ENCODE measurements at regions not wholly inside any gene's neighbourhood (a gene's known extent, or its start where the extent isn't known, plus 50 kb on each side); places are given as distances from the start of the nearest gene placed in this dataset.
A peak's percentile ranks its signal among the peaks of the same experiment; 100 is the strongest.

DNA sequence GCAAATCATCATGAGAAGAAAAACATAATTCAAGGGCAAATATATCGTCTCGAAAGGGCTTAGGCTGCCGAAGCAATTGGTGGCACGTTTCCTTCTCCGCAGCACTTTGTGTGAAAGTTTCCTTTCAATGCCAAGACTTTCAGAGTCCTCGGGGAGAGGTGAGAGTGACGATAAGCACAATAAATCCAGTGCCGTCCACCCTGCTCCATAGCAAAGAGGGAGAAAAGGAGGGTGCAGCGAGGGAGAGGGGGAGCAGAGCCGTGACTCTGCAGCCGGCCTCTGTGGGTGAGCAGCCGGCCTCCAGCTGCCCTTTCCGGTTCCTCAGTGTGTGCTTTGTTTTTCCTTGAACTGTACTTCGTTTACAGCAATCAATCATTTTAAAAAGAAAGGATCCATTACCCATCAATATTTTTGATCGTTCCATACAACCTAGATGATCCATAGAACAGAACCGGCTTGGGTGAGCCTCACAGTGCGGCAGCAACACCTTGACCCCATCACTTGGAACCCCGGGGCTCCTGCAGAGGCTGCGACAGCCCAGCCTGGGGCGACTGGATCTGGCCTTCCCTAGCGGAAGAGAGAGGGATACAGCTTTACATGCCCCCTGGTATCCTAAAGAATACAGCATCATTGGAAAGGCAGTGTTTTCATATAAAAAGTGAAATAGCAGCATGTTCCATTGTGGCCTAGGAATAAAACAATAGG lies 247.0 kb upstream of the IRX4 start:
- DNase-seq (ENCODE audit: low read depth): no peak

DNA sequence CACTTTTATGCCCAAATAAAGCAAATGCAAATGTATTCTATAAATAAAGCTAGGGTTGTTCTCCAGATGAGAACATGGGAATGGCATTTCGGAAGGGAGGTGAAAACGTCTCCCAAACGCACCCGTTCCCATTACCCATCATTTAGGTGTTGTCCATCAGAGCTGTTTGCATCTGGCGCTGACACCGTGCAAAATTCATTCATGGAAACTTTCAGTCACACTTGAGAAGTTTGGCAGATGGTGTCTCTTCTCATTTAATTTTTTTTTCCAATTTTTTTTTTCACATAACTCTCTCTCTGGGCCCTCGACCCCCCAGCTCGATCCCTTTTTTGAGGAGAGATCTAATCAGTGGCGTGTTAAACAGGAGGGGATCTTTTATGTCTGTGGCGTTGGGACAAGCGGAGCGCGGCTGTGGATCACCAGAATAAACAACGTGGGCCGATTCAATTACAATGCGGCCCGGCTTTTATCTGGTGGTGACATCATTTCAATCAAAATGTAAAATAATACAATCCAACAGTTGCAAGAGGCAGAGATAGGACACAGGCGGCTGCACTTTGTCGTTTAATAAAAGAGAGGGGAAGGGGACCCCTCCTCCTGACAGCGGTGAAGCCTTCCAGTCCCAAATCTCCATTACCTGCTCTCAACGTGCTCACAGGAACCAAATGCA lies 246.1 kb upstream of the IRX4 start:
- DNase-seq (ENCODE audit: low read depth): no peak

DNA sequence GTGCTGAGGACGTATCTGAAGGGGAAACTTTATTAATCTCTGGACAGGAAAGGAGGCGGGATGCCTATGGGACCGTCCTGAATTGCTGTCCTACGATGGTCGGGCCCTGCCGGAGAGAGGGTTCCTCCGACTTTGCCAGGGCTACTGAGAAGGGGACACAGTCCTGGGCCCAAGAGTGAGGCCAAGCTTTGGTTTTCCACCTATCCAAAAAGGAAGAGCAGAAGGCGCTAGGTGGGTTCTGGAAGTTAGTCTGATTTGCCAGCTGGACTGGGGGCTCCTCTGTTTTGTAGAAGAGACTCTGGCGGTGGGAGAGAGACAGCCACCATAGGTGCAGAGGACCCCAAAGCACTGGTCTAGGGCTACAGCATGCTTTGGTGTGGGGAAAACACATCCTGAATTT lies 243.8 kb upstream of the IRX4 start:
- DNase-seq (ENCODE audit: low read depth): no peak

DNA sequence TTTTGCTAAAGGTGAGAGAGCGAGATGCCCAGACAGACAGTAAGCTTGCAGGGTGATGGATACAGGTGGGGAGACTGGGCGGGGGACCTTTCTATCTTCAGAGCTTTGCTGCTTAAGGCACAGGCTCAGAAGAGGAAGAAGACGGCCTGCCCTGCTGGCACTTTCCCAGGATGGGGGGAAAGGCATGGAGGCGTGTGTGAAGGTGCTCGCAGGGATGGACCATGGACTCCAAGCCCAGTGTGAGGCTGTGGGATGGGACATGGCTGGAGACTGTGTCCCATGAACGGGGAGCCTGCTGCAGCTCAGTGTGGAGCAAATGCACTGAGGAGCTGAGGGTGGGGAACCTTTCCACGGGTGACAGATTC lies 243.2 kb upstream of the IRX4 start:
- no peak for DNase-seq (ENCODE audit: low read depth)

DNA sequence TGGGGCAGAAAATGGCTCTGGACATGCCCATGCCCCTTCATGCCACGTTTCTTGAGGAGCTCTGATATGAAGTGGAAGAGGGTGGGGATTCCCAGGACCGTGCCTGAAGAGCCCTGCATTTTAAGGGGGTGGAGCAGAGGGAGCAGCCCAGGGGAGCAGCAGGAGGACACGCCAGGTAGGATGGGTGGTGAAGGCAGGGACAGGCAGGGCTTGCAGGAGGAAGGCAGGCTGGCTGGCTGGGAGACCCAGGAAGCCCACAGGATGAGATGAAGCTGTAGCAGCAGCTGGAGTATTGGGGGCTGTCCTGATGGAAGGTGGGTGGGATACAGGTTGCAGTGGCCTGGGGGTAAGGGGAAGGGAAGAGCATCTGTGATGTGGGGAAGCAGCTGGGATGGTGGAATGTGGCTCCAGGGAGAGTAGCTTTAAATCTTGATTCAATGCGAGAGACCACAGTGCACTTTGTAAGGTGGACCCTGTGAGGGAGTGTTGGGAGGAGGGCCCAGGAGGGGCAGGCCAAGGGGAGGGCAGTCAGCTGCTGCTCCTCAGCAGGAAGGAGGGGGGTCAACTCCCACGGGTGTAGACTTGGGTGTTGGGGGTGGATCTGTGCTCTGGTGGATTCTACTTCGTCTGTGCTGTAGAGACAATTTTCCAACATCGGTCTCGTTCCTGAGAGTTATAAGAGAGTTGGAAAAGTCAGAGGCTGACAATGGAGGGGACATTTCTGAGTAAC lies 242.6 kb upstream of the IRX4 start:
- DNase-seq (ENCODE audit: low read depth): no peak

DNA sequence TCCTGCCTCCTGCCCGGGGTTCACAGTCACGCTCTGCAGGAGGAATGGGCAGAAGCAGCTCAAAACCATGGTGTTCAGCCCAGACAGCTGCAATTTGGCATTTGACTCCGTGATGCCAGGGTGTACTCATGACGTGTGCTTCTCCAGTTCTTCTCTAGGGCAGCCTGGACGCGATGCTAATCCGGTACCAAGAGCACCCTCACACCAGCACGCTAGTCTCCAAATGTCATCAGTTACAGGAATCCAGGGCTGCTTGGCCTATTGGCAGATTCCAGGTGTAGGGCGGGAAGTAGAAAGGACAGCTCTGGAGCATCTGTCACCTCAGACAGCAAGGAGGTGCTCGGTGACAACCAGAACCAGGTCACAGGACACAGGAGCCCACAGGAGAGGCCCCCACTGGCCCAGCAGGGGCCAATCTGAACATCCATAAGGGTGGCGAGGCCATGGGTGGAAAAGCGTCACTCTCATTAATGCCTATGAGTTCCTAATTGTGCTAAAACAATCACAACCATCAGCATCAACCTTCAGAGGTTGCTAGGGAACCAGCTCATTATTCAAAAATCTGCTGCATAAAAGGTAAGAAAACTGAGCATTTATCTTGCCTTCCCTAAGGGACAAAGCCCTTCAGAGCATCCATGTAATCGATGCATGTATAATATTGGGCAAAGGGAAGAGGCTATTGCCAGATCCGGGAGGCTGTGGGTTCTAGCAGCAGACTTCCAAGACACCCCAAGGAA lies 241.9 kb upstream of the IRX4 start:
- DNase-seq (ENCODE audit: low read depth): no peak

DNA sequence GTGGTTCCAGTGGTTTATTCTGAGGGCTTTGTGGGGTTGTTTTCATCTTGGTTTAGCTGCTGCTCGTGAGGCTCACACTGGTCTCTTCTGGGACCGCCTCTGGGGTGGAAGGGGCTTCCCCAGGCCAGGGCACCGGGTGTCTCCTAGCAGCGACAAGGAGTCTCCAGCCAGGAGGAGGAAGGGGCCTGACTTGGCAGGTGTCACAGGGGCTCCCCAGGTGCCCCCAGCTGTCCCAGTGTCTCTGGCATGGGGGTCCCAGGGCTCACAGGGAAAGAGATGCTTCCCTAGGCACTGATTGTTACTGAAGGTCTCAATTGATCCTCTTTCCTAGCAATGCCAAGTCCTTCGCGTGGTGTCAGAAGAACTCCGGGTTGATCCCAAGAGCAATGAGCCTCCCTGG lies 241.1 kb upstream of the IRX4 start:
- DNase-seq (ENCODE audit: low read depth): no peak

DNA sequence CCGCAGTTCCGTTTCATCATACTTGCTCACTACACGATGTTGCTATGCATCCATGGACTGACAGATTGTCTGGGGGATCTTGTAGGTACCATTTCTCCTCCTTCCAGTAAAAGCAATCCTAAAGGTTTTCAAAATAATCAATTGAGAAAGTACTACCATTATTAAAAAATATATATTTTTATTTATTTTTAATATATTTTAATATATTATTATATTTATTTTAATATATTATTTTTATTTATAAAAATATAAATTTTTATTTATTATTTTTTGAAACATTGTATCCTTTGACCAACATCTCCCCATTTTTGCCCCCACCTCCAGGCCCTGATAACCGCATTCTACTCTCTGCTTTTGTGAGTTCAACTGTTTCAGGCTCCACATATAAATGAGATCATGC lies 237.6 kb upstream of the IRX4 start:
- DNase-seq (ENCODE audit: low read depth): no peak

DNA sequence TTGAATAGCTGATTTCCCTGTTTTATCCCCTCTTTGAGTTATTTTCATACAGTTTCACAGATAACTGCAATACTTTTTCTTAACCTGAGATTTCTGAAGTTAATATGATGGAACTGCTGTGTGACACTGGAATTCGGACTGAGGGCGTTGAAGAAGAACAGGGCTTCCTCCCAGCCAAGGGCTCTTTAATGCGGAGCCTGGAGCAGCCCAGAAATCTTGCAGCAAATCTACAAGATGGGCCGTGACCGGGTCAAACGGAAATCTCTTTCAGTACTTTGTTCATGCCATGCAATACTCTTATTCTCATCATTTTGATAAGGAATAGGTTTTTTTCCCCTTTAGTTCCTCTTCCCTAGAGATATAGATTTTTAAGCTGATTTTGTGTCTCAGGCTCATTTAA lies 236.8 kb upstream of the IRX4 start:
- DNase-seq (ENCODE audit: low read depth): no peak

DNA sequence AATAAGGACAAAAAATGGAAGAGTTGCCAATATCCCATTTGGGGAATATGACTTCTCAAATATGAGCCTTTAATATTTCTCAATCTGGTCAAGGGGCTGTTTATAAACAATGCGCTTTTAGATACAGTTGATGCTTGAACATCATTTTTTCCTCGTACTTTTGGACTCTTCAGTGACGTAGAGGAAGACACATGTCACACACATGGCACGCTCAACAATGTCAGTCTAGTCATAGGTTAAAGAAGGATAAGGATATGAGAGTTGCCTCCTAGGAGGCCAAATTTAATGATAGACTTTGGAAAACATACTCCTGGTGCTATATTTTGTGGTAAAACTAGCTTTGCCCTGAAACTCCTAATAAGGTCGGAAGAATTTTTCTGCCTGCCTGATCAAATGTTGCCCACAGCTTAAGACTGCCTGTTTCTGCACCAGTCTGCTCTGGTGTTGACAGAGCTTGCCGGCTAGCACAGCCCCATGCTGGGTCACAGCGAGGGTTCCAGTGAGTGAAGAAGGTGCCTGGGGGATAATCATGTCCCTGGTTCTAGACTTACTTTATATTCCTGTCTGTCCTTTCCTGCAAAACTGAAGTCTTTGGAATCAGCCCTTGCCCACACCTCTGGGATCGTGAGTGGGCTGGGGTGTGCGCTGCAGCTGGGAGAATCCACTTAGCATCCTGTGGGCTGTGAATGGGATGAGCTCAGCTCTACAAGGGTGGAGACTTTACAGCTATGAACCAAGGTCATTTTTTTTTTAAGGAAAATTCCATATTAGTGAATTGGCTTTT lies 230.8 kb upstream of the IRX4 start:
- DNase-seq (ENCODE audit: low read depth): no peak

DNA sequence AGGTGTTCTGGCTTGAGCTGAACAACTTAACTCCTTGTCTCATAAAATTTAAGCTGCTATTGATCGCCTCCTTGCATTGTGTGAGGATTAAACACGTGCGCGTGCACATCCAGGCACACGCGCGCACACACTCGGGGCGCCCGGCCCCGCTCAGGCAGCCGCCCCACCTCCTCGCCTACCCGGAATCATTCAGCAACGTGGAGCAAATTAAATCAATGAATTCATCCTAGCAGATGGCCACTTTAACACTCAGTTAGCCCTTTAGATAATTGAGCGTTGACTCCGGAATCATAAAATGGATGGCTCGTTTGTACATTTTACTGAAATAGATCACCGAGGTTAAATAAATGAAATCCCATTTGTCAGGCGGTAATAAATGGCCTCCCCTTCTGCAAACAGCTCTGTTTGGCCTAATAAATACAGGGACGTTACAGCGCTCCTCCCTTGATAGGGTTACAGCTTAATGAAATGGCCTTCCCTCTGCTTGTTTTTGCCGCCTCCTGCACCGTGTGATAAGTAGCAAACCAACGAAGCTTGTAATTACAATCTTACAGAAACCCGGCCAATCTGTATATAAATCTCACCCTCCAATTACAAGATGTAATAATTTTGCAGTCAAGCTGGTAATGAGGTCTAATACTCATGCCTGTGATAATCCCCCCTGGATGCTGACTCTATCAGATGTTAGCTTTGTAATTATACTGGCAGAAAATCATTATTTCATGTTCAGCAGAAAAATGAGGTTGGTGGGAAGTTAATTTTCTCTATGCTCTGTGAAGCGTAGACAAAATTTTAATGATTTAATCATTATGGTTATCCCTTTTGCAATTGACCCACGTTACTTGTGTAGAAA lies 229.7 kb upstream of the IRX4 start:
- DNase-seq (ENCODE audit: low read depth): no peak

DNA sequence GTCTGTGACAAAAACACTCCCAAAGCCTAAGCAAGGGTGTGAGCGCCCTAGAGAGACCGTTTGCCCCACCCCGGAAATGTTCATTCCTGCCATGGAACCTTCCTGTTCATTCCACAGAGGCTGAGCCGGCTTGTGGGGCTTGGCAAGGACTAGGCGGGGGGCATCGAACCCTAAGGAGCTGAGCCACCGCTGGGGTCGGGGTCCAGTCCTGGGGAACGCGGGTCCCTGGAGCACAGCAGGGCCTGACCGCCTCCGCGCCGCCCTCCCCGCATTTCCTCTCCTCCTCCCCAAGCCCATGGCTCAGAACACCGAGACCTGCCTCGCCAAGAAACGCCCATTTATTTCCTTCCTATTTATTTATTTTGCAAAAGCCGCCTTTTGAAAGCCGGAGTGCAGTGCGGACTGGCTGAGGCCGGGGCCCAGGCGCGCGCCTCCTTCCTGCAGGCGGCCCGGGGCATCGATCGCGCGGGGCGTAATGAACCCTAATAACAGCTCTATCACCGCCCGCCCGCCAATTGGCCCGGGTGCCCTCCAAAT lies 228.9 kb upstream of the IRX4 start:
- DNase-seq (ENCODE audit: low read depth): no peak

DNA sequence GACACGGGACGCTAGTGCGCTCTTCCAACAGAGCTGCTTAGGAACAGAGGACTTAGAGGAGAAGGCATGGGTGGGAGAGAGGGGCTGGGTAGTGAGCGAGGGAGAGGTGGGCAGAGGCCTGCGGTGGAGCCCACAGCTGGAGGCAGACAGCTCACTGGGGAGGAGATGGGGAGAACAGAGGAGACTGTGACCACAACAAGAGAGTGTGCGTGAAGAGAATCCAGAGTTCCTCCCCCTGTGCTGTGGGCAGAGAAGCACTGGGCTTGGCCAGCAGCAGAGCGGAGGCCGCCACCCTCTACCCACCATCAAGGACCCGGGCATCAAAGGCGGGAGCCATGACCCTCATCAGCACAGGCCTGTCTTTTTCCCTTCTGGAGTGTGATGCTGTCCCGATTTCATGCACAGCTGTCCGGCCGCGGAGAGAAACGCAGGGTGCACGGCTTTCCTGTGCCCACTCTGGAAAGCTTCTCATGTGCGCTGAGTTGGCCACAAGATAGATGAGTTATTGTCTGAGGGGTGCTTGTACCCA lies 228.3 kb upstream of the IRX4 start:
- DNase-seq (ENCODE audit: low read depth): no peak

DNA sequence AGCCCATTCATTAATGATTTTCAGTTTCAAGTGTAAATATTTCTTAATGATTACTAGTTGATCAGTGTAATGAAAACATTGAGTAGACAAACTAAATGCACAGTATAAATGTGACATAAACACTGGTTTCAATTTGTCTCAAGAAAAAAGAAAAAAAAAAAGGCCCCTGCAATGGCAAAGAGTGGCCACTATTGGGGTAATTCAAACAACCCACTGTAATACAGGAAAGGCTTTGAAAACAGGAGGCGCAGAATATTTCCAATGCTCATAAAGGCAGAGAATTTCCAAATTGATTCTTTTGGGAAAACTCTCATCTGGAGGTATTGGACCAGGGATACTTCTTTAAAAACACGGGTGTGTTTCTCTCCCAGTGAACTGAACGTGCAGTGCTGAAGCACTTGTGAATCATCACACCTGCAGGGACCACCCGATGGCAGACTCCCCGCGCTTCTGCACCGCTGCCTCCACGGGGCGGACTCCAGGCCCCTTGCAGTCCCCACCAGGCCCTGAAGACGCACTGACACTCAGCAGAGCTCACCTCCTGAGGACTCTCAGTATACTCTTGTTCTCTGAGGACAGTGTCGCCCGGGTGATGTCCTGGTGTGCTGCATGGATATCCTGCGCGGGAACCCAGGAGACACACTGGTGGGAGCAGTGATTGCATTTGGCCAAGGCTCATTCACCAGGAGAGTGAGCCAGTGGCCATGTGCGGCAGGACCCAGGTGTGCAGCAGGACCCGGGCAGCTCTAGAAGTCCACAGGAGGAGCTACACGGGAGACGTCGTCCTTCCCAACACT lies 227.6 kb upstream of the IRX4 start:
- no peak for DNase-seq (ENCODE audit: low read depth)

DNA sequence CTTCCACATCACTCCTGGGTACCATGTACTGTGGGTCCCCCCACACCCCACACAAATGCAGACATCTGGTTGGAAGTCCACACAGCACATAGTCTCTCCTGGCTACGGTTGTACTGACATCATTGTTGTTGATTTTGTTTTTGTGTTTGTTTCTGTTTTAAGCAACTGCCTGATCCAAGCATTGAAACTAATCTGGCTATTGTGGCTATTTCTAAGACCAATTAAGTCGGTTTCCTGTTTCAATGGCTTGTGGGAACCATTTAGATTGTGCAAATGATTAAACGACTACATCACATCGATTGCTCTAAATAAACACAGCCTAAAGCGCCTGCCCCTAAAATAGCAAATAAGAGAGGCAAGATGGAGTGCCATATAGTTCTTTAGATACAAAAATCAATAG lies 226.8 kb upstream of the IRX4 start:
- DNase-seq (ENCODE audit: low read depth): peak; percentile 30

DNA sequence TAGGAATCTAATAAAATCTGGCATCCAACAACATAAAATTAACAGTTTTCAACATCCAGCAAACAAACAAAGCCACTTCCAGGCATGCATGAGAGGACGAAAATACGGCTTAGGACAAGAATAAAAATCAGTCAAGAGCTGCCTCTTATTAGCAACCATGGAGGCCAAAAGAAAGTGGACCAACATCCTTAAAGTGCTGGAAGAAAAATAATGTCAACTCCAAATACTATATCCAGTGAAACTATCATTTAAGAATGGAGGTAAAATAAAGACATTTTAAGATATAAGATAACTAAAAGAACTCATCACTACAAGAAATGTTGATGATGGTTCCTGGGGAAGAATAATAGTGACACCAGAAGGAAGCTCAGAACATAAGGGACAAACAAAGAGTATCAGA lies 224.0 kb upstream of the IRX4 start:
- DNase-seq (ENCODE audit: low read depth): no peak

DNA sequence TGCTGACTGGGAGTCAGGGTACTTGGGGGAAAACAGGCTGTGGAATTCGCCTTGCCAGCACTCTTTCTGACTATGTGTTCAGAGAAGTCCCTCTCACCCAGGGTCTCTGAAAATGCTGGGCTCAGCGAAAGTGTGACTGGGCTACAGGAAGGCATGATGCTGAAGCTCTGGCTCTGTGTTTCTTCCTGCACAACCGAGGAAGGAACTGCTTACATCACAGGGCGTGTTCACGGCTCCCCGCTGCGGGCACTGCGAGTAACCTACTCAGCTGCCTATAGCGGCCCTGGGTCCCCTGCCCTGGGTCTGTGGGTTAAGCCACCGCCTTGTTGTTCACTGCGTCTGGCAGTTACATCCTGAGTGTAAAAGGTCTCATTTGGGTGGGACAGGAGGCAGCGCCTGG lies 222.4 kb upstream of the IRX4 start:
- DNase-seq (ENCODE audit: low read depth): no peak

DNA sequence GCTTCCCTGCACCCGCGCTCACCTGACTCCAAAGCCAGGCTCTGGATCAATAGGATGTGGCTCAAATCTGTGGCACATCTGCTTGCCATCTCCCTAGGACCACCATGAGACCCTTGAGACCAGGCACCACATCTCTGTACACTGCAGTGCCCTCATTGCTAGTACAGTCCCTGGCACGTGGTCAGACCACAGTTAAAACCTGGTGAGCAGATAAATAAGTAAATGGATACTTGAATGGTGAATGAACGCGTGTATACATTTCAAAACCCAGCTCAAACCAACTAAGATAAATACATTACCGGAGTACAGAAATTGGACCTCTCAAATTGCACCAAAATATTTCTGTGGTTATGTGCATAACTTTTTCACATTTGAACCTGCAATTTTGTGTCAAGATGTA lies 221.2 kb upstream of the IRX4 start:
- DNase-seq (ENCODE audit: low read depth): peak; percentile 51

Data from fibroblast of gingiva (primary cell).